ENCODE measurements at regions not wholly inside any gene's neighbourhood (a gene's known extent, or its start where the extent isn't known, plus 50 kb on each side); places are given as distances from the start of the nearest gene placed in this dataset.

- Histone ChIP-seq H2AK5ac (ENCODE audit: low read depth, low read length) (no peak overlapping the region), H3K56ac (replicated peaks; ENCODE audit: insufficient read length, low read depth, low read length) (no peak overlapping the region), H2AFZ (ENCODE audit: low read length) (no peak overlapping the region), H3K18ac (ENCODE audit: extremely low read depth, low read length) (no peak overlapping the region), H3K4me3 (ENCODE audit: extremely low read depth in 1 of 4, insufficient read depth in 2 of 4, low read depth in 3 of 4, low read length in 4 of 4) (no peak overlapping the region), H3K14ac (ENCODE audit: insufficient read length) (no peak overlapping the region), H3K79me2 (ENCODE audit: control insufficient read depth in 1 of 2, insufficient read depth in 2 of 2, low read length in 2 of 2) (no peaks in the 10 kb centered on the region), H3K4me2 (ENCODE audit: insufficient read depth in 1 of 2, low read depth in 2 of 2, low read length in 2 of 2) (no peak overlapping the region), H2BK12ac (ENCODE audit: low read depth, low read length) (no peak overlapping the region), H4K5ac (ENCODE audit: insufficient read length, low read depth, low read length) (no peak overlapping the region), H4K91ac (replicated peaks; ENCODE audit: insufficient read length, low read length) (no peak overlapping the region), H2BK5ac (ENCODE audit: low read depth, low read length) (no peak overlapping the region), H3K27me3 (replicated peaks in 1 of 4; ENCODE audit: control insufficient read depth in 3 of 4, extremely low read depth in 1 of 4, insufficient read depth in 3 of 4, low read length in 3 of 4) (no peaks in the 10 kb centered on the region), H3K4me1 (replicated peaks in 1 of 4; ENCODE audit: control insufficient read depth in 3 of 4, insufficient read depth in 4 of 4, low read length in 3 of 4) (no peaks in the 10 kb centered on the region), H3K27ac (ENCODE audit: low read depth, low read length) (no peak overlapping the region), H3K4ac (replicated peaks; ENCODE audit: insufficient read length, low read depth, low read length) (no peak overlapping the region), H2BK15ac (ENCODE audit: low read length) (no peak overlapping the region), H3K36me3 (ENCODE audit: control insufficient read depth in 2 of 4, insufficient read depth in 4 of 4, low read length in 3 of 4) (no peaks in the 10 kb centered on the region), H2BK120ac (replicated peaks; ENCODE audit: low read depth, low read length) (no peak overlapping the region), H3K23ac (ENCODE audit: insufficient read length) (no peak overlapping the region), H3K9me3 (ENCODE audit: insufficient read depth in 2 of 2, low read depth in 1 of 2, low read length in 1 of 2) (no peaks in the 10 kb centered on the region), H3K79me1 (ENCODE audit: low read depth, low read length) (no peaks in the 10 kb centered on the region), H3K23me2 (ENCODE audit: low read depth, low read length) (no peaks in the 10 kb centered on the region), H3K9ac (replicated peaks in 1 of 4; ENCODE audit: extremely low read depth in 1 of 4, low read depth in 3 of 4, low read length in 3 of 4) (no peak overlapping the region), H4K20me1 (replicated peaks in 1 of 2; ENCODE audit: control insufficient read depth in 1 of 2, insufficient read depth in 2 of 2, low read length in 2 of 2) (no peaks in the 10 kb centered on the region), H4K8ac (ENCODE audit: extremely low read depth, insufficient read depth, low read length) (no peak overlapping the region), H2BK20ac (ENCODE audit: low read length) (no peak overlapping the region)
- WGBS, 2 experiments (ENCODE audit: extremely low coverage in 1 of 2, insufficient coverage in 1 of 2, insufficient read length in 1 of 2, insufficient replicate concordance in 2 of 2, low coverage in 1 of 2, low lambda C conversion rate in 2 of 2, missing lambda C conversion rate in 1 of 2), result 92% methylated on average over 1 of the region's 1 CpG; no CpG with 5 or more reads in 1 of the 2 experiments
- DNase-seq (ENCODE audit: low read depth in 1 of 2, low spot score in 2 of 2) (no peak), FAIRE-seq (no peak)
- CTCF ChIA-PET (ENCODE audit: partially characterized antibody), result interaction anchor here (1.2 to 1.9 kb wide), 3 partner anchors 12 to 477 kb away, joined by 3 to 4 read pairs (median 3); no protein-coding TSS in a partner anchor
- TF ChIP-seq SAP30 (IDR thresholded peaks at IDR 0.05; ENCODE audit: insufficient read depth, insufficient replicate concordance, low read length), result no peak
- POLR2A ChIA-PET (ENCODE audit: partially characterized antibody), result no interaction called here
These were observed 222.5 kb upstream of the LRFN2 start for GRCh38 chr6:40809627-40810026.
